Stomach (tissue), 8 donors: ENCODE measurements at regions not wholly inside any gene's neighbourhood (a gene's known extent, or its start where the extent isn't known, plus 50 kb on each side); places are given as distances from the start of the nearest gene placed in this dataset.
A peak's percentile ranks its signal among the peaks of the same experiment; 100 is the strongest.

ENCODE experiments used
- DNase-seq, 2 donors: peaks; one replicate each; pipeline versions ENCODE4 v3.0.0 to v3.0.0-alpha.2; 2013 to 2019
- H3K27ac ChIP-seq, 5 donors: fragments of 200-600 bp in 4 of 5; sonication (generic) in 4 of 5; one replicate each; pipeline ENCODE4 v1.5.1; 2013 to 2019; ENCODE audit warnings: mild to moderate bottlenecking in 1 of 5, moderate library complexity in 1 of 5
- H3K27me3 ChIP-seq, 3 donors: fragments of 200-600 bp; sonication (generic); one replicate each; pipeline ENCODE4 v1.5.1; 2017 to 2019; ENCODE audit warnings: mixed run types in 1 of 3
- H3K36me3 ChIP-seq, 4 donors: fragments of 200-600 bp; sonication (generic); 1 replicate in 3 of 4; 2 replicates in 1 of 4; pipeline ENCODE4 v1.5.1; 2016 to 2019
- H3K4me1 ChIP-seq, 4 donors: fragments of 200-600 bp; sonication (generic); one replicate each; pipeline ENCODE4 v1.5.1; 2016 to 2019
- H3K4me3 ChIP-seq, 4 donors: fragments of 200-600 bp; sonication (generic) in 3 of 4; one replicate each; pipeline ENCODE4 v1.5.1; 2016 to 2019; ENCODE audit warnings: mild to moderate bottlenecking in 1 of 4
- H3K9me3 ChIP-seq, 4 donors: fragments of 200-600 bp; sonication (generic); one replicate each; pipeline ENCODE4 v1.5.1; 2016 to 2019
- CTCF ChIP-seq, 7 experiments: fragments of 450-650 bp in 4 of 7; fragments of 200-600 bp in 3 of 7; sonication (generic) in 3 of 7; IDR thresholded peaks; one replicate each; pipeline ENCODE4 v1.5.1; 2016 to 2019; ENCODE audit warnings: antibody characterized with exemption in 7 of 7, control low read depth in 2 of 7, mild to moderate bottlenecking in 1 of 7
- EP300 ChIP-seq: sonication (generic); formaldehyde crosslinking; IDR thresholded peaks from one replicate; pipeline ENCODE4 v1.6.1; 2017; ENCODE audit warnings: antibody characterized with exemption
- POLR2A ChIP-seq, 4 donors: fragments of 450-650 bp; IDR thresholded peaks; one replicate each; pipeline ENCODE4 v1.6.1; 2016; ENCODE audit warnings: antibody characterized with exemption in 4 of 4, control low read depth in 2 of 4, mild to moderate bottlenecking in 1 of 4, moderate library complexity in 1 of 4
- POLR2AphosphoS5 ChIP-seq, 3 donors: sonication (generic); formaldehyde crosslinking; IDR thresholded peaks; one replicate each; pipeline ENCODE4 v1.6.1; 2016; ENCODE audit warnings: antibody characterized with exemption in 3 of 3
- WGBS, 5 donors: extraction: QIAGEN DNeasy Blood & Tissue Kit in 3 of 5; methylation state at CpG; one replicate each; pipeline versions ENCODE4 v1.1.5 to v1.1.7; 2013 to 2018; 5-methylcytosine and 5-hydroxymethylcytosine counted together
- intact Hi-C: fragments of 100-400 bp; cut with DNase I; formaldehyde crosslinking; loops from one replicate; pipeline ENCODE4 v1.15.1; 2023; ENCODE audit warnings: low total_unique reads
- donor health status: healthy with polysubstance abuse.
- donor health status: Bipolar disorder and iron deficiency.
- donor health status: healthy.

GRCh38 chr5:68922172-68922987 is 171.4 kb upstream of the SLC30A5 start:
- Histone ChIP-seq H3K9me3 (peaks cover 0 to 12% (median 3%) of the 10 kb centered on the region in 4 donors), H3K27me3 (no peaks in the 10 kb centered on the region), H3K4me3 (no peak overlapping the region), H3K4me1 (no peaks in the 10 kb centered on the region), H3K27ac (no peak overlapping the region), H3K36me3 (no peaks in the 10 kb centered on the region)
- WGBS, 5 donors, result 48 to 69% (median 63%) methylated on average over 3 of the region's 3 CpGs
- intact Hi-C loops, result no loop called here
- no peak for DNase-seq
- TF ChIP-seq CTCF (IDR thresholded peaks at IDR 0.05), result no peak
- no peak for TF ChIP-seq EP300
- TF ChIP-seq POLR2A (IDR thresholded peaks at IDR 0.05), result no peak
- no peak for TF ChIP-seq POLR2AphosphoS5 (IDR thresholded peaks at IDR 0.05)

GRCh38 chr5:68924481-68925145 is 169.2 kb upstream of the SLC30A5 start:
- H3K36me3 ChIP-seq, result no peaks in the 10 kb centered on the region
- intact Hi-C loops, result no loop called here
- H3K27ac ChIP-seq, result no peak overlapping the region
- H3K4me1 ChIP-seq, result no peaks in the 10 kb centered on the region
- TF ChIP-seq POLR2A (IDR thresholded peaks at IDR 0.05), result no peak
- no peak for TF ChIP-seq POLR2AphosphoS5 (IDR thresholded peaks at IDR 0.05)
- no peak for TF ChIP-seq CTCF (IDR thresholded peaks at IDR 0.05)
- no peak for TF ChIP-seq EP300
- H3K27me3 ChIP-seq, result no peaks in the 10 kb centered on the region
- H3K9me3 ChIP-seq, result peaks cover 0 to 4% (median 0%) of the 10 kb centered on the region in 4 donors
- WGBS, 5 donors, result 57 to 62% (median 60%) methylated on average over 10 of the region's 10 CpGs
- no peak overlapping the region for H3K4me3 ChIP-seq
- peak in 1 of 2 donors; percentile 26 for DNase-seq

GRCh38 chr5:68928617-68929302 is 165.1 kb upstream of the SLC30A5 start:
- TF ChIP-seq POLR2AphosphoS5 (IDR thresholded peaks at IDR 0.05), result no peak
- no peak for TF ChIP-seq CTCF (IDR thresholded peaks at IDR 0.05)
- TF ChIP-seq EP300, result no peak
- no peak for TF ChIP-seq POLR2A (IDR thresholded peaks at IDR 0.05)
- 90 to 93% (median 91%) methylated on average over 2 of the region's 2 CpGs for WGBS, 5 donors
- H3K27me3 ChIP-seq, result no peaks in the 10 kb centered on the region
- intact Hi-C loops, result no loop called here
- H3K36me3 ChIP-seq, result no peaks in the 10 kb centered on the region
- DNase-seq, result no peak
- H3K4me1 ChIP-seq, result no peaks in the 10 kb centered on the region
- H3K9me3 ChIP-seq, result peaks cover 5 to 23% (median 14%) of the 10 kb centered on the region in 4 donors
- H3K27ac ChIP-seq, result no peak overlapping the region
- no peak overlapping the region for H3K4me3 ChIP-seq

GRCh38 chr5:68930139-68930538 is 163.7 kb upstream of the SLC30A5 start:
- Histone ChIP-seq H3K27ac (no peak overlapping the region), H3K4me3 (no peak overlapping the region), H3K27me3 (no peaks in the 10 kb centered on the region), H3K9me3 (peaks cover 5 to 25% (median 14%) of the 10 kb centered on the region in 4 donors), H3K4me1 (no peaks in the 10 kb centered on the region), H3K36me3 (no peaks in the 10 kb centered on the region)
- 86 to 100% (median 91%) methylated on average over 4 to 5 of the region's 5 CpGs for WGBS, 5 donors
- TF ChIP-seq EP300, result no peak
- TF ChIP-seq POLR2A (IDR thresholded peaks at IDR 0.05), result no peak
- no peak for TF ChIP-seq POLR2AphosphoS5 (IDR thresholded peaks at IDR 0.05)
- TF ChIP-seq CTCF (IDR thresholded peaks at IDR 0.05), result no peak
- intact Hi-C loops, result no loop called here
- no peak for DNase-seq
